Peyer's patch (tissue), 4 donors: ENCODE measurements at regions not wholly inside any gene's neighbourhood (a gene's known extent, or its start where the extent isn't known, plus 50 kb on each side); places are given as distances from the start of the nearest gene placed in this dataset.

Experiments used
- POLR2A ChIP-seq, 2 donors: fragments of 450-650 bp; IDR thresholded peaks; one replicate each; pipeline ENCODE4 v1.5.1; 2017; ENCODE audit warnings: antibody characterized with exemption in 2 of 2, mild to moderate bottlenecking in 2 of 2, moderate library complexity in 2 of 2
- TF ChIP-seq, protein P1 (sequence below), 6 experiments: fragments of 450-650 bp in 4 of 6; fragments of 200-600 bp in 2 of 6; sonication (generic) in 1 of 6; IDR thresholded peaks; one replicate each; pipeline ENCODE4 v1.5.1; 2017 to 2019; ENCODE audit warnings: antibody characterized with exemption in 6 of 6, mild to moderate bottlenecking in 3 of 6, moderate library complexity in 1 of 6

- TF ChIP-seq, protein P1, sequence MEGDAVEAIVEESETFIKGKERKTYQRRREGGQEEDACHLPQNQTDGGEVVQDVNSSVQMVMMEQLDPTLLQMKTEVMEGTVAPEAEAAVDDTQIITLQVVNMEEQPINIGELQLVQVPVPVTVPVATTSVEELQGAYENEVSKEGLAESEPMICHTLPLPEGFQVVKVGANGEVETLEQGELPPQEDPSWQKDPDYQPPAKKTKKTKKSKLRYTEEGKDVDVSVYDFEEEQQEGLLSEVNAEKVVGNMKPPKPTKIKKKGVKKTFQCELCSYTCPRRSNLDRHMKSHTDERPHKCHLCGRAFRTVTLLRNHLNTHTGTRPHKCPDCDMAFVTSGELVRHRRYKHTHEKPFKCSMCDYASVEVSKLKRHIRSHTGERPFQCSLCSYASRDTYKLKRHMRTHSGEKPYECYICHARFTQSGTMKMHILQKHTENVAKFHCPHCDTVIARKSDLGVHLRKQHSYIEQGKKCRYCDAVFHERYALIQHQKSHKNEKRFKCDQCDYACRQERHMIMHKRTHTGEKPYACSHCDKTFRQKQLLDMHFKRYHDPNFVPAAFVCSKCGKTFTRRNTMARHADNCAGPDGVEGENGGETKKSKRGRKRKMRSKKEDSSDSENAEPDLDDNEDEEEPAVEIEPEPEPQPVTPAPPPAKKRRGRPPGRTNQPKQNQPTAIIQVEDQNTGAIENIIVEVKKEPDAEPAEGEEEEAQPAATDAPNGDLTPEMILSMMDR (IDR thresholded peaks at IDR 0.05): no peak
- no peak for TF ChIP-seq POLR2A (IDR thresholded peaks at IDR 0.05)
Measured at GRCh38 chr12:102708108-102708507, 208.9 kb downstream of the PAH start.
